Tibial nerve (tissue), 4 donors: ENCODE measurements at regions not wholly inside any gene's neighbourhood (a gene's known extent, or its start where the extent isn't known, plus 50 kb on each side); places are given as distances from the start of the nearest gene placed in this dataset.

Experiments used
- DNase-seq, 2 donors: peaks; one replicate each; pipeline ENCODE4 v3.0.0-alpha.2; 2019; ENCODE audit warnings: low spot score in 2 of 2
- H3K27ac ChIP-seq, 4 donors: fragments of 200-600 bp; sonication (generic) in 3 of 4; one replicate each; pipeline ENCODE4 v1.5.1; 2017 to 2019; ENCODE audit warnings: mild to moderate bottlenecking in 1 of 4
- H3K27me3 ChIP-seq, 2 donors: fragments of 200-600 bp; sonication (generic) in 1 of 2; one replicate each; pipeline versions ENCODE4 v1.5.1 to v1.6.0; 2017 to 2019
- H3K36me3 ChIP-seq, 3 donors: fragments of 200-600 bp; sonication (generic); one replicate each; pipeline ENCODE4 v1.5.1; 2018 to 2019
- H3K4me1 ChIP-seq, 4 donors: fragments of 200-600 bp; sonication (generic) in 3 of 4; one replicate each; pipeline ENCODE4 v1.5.1; 2017 to 2019
- H3K4me3 ChIP-seq, 4 donors: fragments of 200-600 bp; sonication (generic) in 3 of 4; one replicate each; pipeline ENCODE4 v1.5.1; 2017 to 2019; ENCODE audit warnings: mild to moderate bottlenecking in 1 of 4, moderate library complexity in 1 of 4
- H3K9me3 ChIP-seq, 4 donors: fragments of 200-600 bp; sonication (generic) in 3 of 4; one replicate each; pipeline ENCODE4 v1.5.1; 2017 to 2019
- EP300 ChIP-seq, 2 donors: sonication (generic); formaldehyde crosslinking; IDR thresholded peaks; one replicate each; pipeline ENCODE4 v1.6.1; 2017; ENCODE audit warnings: antibody characterized with exemption in 2 of 2, mild to moderate bottlenecking in 1 of 2
- POLR2A ChIP-seq, 2 donors: fragments of 450-650 bp; IDR thresholded peaks; one replicate each; pipeline ENCODE4 v1.6.1; 2017; ENCODE audit warnings: antibody characterized with exemption in 2 of 2, mild to moderate bottlenecking in 2 of 2, moderate library complexity in 2 of 2
- WGBS, 2 donors: methylation state at CpG; one replicate each; pipeline ENCODE4 v1.1.5; 2018; 5-methylcytosine and 5-hydroxymethylcytosine counted together
- TF ChIP-seq, protein P1 (sequence below), 5 experiments: fragments of 200-600 bp in 3 of 5; fragments of 450-650 bp in 2 of 5; sonication (generic) in 3 of 5; IDR thresholded peaks; one replicate each; pipeline ENCODE4 v1.5.1; 2016 to 2019; ENCODE audit warnings: antibody characterized with exemption in 5 of 5, mild to moderate bottlenecking in 3 of 5, moderate library complexity in 2 of 5

DNA sequence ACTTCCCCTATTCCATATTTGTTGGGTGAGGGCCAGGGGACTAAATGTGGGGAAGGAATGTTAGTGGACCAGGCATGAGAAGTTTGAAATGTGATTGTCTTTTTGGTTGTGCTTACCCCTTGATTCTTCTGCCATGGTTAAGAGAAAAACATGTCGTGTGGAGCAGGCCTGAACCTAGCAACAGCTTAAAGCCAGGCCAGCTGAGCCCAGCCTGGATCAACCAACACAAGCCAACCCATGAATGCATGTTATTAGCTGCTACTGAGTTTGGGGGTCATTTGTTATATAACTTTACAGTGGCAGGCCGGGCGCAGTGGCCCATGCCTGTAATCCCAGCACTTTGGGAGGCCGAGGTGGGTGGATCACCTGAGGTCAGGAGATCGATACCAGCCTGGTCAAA, 52.4 kb upstream of the TRIO start:
- WGBS, 2 donors, result 87 to 94% methylated on average over 5 of the region's 5 CpGs
- Histone ChIP-seq H3K9me3 (peaks cover 0 to 11% (median 0%) of the 10 kb centered on the region in 4 donors), H3K27me3 (no peaks in the 10 kb centered on the region), H3K27ac (no peak overlapping the region), H3K4me1 (no peaks in the 10 kb centered on the region), H3K36me3 (no peaks in the 10 kb centered on the region), H3K4me3 (no peak overlapping the region)
- TF ChIP-seq, protein P1, sequence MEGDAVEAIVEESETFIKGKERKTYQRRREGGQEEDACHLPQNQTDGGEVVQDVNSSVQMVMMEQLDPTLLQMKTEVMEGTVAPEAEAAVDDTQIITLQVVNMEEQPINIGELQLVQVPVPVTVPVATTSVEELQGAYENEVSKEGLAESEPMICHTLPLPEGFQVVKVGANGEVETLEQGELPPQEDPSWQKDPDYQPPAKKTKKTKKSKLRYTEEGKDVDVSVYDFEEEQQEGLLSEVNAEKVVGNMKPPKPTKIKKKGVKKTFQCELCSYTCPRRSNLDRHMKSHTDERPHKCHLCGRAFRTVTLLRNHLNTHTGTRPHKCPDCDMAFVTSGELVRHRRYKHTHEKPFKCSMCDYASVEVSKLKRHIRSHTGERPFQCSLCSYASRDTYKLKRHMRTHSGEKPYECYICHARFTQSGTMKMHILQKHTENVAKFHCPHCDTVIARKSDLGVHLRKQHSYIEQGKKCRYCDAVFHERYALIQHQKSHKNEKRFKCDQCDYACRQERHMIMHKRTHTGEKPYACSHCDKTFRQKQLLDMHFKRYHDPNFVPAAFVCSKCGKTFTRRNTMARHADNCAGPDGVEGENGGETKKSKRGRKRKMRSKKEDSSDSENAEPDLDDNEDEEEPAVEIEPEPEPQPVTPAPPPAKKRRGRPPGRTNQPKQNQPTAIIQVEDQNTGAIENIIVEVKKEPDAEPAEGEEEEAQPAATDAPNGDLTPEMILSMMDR (IDR thresholded peaks at IDR 0.05), result no peak
- no peak for TF ChIP-seq POLR2A (IDR thresholded peaks at IDR 0.05)
- no peak for DNase-seq

DNA sequence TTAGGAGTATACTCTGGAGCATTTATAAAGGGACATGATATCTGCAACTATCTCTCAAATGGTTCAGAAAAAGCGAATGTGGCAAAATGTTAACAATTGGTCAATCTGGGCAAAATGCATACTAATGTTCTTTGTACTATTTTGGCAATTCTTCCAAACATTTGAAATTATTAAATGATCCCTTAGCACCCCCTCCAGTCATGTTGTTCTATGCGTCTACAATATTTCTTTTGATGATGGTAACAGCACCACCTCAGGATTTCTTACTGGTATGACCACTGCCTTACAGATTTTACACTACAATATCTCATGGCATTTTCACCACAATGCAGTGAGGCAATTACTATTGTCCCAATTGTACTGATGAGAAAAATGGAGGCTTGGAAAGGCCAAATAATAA, 52.9 kb upstream of the TRIO start:
- WGBS, 2 donors, result 88 to 90% methylated on average over 2 of the region's 2 CpGs
- Histone ChIP-seq H3K36me3 (no peaks in the 10 kb centered on the region), H3K27me3 (no peaks in the 10 kb centered on the region), H3K4me1 (no peaks in the 10 kb centered on the region), H3K9me3 (peaks cover 0 to 11% (median 0%) of the 10 kb centered on the region in 4 donors), H3K27ac (no peak overlapping the region), H3K4me3 (no peak overlapping the region)
- no peak for DNase-seq
- TF ChIP-seq, protein P1 (IDR thresholded peaks at IDR 0.05), result no peak
- TF ChIP-seq EP300 (IDR thresholded peaks at IDR 0.05), result no peak
- no peak for TF ChIP-seq POLR2A (IDR thresholded peaks at IDR 0.05)

DNA sequence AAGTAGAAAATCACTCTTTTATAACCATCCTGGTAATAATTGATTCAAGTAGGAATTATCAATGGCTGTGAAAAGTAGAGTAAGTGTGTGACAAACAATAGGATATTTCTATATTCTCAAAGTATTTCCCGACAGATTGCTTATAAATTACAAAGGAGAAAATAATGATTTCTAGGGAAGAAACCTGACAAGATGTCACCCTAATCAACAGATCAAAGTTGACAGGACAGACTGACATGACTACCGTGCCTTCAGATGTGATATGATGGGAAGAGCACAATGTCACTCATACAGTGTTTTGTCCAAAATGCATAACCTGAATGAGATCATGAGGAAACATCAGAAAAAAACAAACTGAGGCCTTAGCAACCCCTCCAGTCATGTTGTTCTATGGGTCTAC, 53.9 kb upstream of the TRIO start:
- Histone ChIP-seq H3K9me3 (peaks cover 0 to 11% (median 0%) of the 10 kb centered on the region in 4 donors), H3K4me3 (no peak overlapping the region), H3K4me1 (no peaks in the 10 kb centered on the region), H3K27ac (no peak overlapping the region), H3K36me3 (no peaks in the 10 kb centered on the region), H3K27me3 (no peaks in the 10 kb centered on the region)
- no peak for DNase-seq
- TF ChIP-seq, protein P1 (IDR thresholded peaks at IDR 0.05), result no peak
- TF ChIP-seq EP300 (IDR thresholded peaks at IDR 0.05) (no peak), POLR2A (IDR thresholded peaks at IDR 0.05) (no peak)
- WGBS, 2 donors, result 93 to 97% methylated on average over 2 of the region's 2 CpGs

DNA sequence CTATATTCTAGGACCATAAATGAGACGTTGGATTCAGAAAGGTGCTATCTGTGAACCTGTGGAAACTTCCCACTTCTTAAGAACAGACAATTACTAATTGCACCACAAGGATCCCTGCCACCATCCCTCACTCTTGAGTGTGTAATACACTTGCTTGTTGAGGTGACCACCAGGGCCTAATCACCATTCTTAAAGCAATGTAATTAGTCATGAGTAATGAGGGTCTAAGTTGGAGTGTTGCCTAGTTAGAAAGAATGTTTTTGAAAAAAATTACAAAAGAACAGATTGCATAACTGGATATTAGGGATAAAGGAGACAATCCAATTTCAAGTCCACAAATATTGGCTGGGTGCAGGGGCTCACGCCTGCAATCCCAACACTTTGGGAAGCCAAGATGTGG, 56.9 kb upstream of the TRIO start:
- Histone ChIP-seq H3K27me3 (no peaks in the 10 kb centered on the region), H3K9me3 (peaks cover 0 to 10% (median 0%) of the 10 kb centered on the region in 4 donors), H3K27ac (no peak overlapping the region), H3K4me3 (no peak overlapping the region), H3K4me1 (no peaks in the 10 kb centered on the region), H3K36me3 (no peaks in the 10 kb centered on the region)
- TF ChIP-seq POLR2A (IDR thresholded peaks at IDR 0.05) (no peak), EP300 (IDR thresholded peaks at IDR 0.05) (no peak)
- TF ChIP-seq, protein P1 (IDR thresholded peaks at IDR 0.05), result no peak
- no peak for DNase-seq
- WGBS, 2 donors, result 73 to 79% methylated on average over 2 of the region's 2 CpGs

DNA sequence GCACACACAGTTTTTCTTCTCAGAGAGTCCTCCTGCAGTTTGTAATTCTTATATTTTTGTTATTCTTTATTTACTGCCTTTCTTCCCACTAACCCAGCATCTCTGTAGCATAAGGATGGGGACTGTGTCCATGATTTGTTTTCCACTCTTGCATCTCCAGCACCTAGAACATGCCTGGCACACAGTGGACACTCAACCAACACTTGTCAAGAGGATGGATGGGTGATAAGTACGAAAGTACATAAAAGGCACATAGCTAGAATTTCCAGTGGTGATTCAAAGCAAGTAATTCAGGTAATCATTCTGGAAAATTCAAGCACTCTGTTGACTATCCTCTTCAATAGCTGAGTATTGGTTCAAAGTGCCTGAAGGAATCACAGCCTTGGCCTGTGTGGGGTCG, 60.2 kb upstream of the TRIO start:
- Histone ChIP-seq H3K9me3 (no peaks in the 10 kb centered on the region), H3K27ac (no peak overlapping the region), H3K4me1 (no peaks in the 10 kb centered on the region), H3K4me3 (no peak overlapping the region), H3K36me3 (no peaks in the 10 kb centered on the region), H3K27me3 (no peaks in the 10 kb centered on the region)
- no peak for TF ChIP-seq POLR2A (IDR thresholded peaks at IDR 0.05)
- TF ChIP-seq, protein P1 (IDR thresholded peaks at IDR 0.05), result no peak
- no peak for TF ChIP-seq EP300 (IDR thresholded peaks at IDR 0.05)
- no peak for DNase-seq
- WGBS, 2 donors, result 88 to 100% methylated on average over 2 of the region's 2 CpGs
